ENCODE measurements at regions not wholly inside any gene's neighbourhood (a gene's known extent, or its start where the extent isn't known, plus 50 kb on each side); places are given as distances from the start of the nearest gene placed in this dataset.

- TF ChIP-seq CTCF (IDR thresholded peaks at IDR 0.05; ENCODE audit: borderline replicate concordance, extremely low read depth, low read length, poor library complexity, severe bottlenecking) (no peak), EZH2 (IDR thresholded peaks at IDR 0.05; ENCODE audit: borderline replicate concordance, low read depth, low read length, severe bottlenecking) (no peak)
Measured at GRCh38 chr6:67792996-67793395, 842.1 kb upstream of the ADGRB3 start.
